NCI-H2081 (cell line): ENCODE measurements at regions not wholly inside any gene's neighbourhood (a gene's known extent, or its start where the extent isn't known, plus 50 kb on each side); places are given as distances from the start of the nearest gene placed in this dataset.
"Not testable (repeated sequence)": the region's sequence is repeated elsewhere in the genome, so short reads cannot be mapped to it uniquely, and the experiment has no call there.

ENCODE experiments used
- DNase-seq, 2 experiments: peaks; one replicate each; lab custom pipeline; 2025; lab: John Stamatoyannopoulos, UW

GRCh38 chr6:76982476-76983199 lies 480.7 kb downstream of the HTR1B start:
- DNase-seq, result no peak

- DNase-seq, result no peak
Observed at GRCh38 chr6:76972474-76972873, 490.8 kb downstream of the HTR1B start.

- not testable (repeated sequence) for DNase-seq
Observed at GRCh38 chr6:76959177-76959576, 504.1 kb downstream of the HTR1B start.

- no peak for DNase-seq
Observed at GRCh38 chr6:76942203-76942966, 520.9 kb downstream of the HTR1B start.

GRCh38 chr6:76940191-76940590 lies 523.1 kb downstream of the HTR1B start:
- DNase-seq, result no peak

- no peak for DNase-seq
Observed at GRCh38 chr6:76914737-76915136, 548.6 kb downstream of the HTR1B start.

- DNase-seq, result not testable (repeated sequence)
Observed at GRCh38 chr6:76905541-76905940, 557.8 kb downstream of the HTR1B start.

- DNase-seq, result no peak
Observed at GRCh38 chr6:76892542-76892941, 570.7 kb downstream of the HTR1B start.

- no peak for DNase-seq
Observed at GRCh38 chr6:76888351-76888750, 574.9 kb downstream of the HTR1B start.

GRCh38 chr6:76886900-76887299 lies 576.4 kb downstream of the HTR1B start:
- no peak for DNase-seq

GRCh38 chr6:76885861-76886301 lies 577.4 kb downstream of the HTR1B start:
- no peak for DNase-seq

GRCh38 chr6:76881414-76881813 lies 581.9 kb downstream of the HTR1B start:
- no peak for DNase-seq

GRCh38 chr6:76876922-76877553 lies 586.3 kb downstream of the HTR1B start:
- DNase-seq, result peak; percentile 85 to 87

- not testable (repeated sequence) for DNase-seq
Observed at GRCh38 chr6:76876430-76876829, 586.9 kb downstream of the HTR1B start.

- DNase-seq, result no peak
Observed at GRCh38 chr6:76867182-76867581, 596.1 kb downstream of the HTR1B start.

GRCh38 chr6:76866091-76866915 lies 597.0 kb downstream of the HTR1B start:
- DNase-seq, result no peak

- no peak for DNase-seq
Observed at GRCh38 chr6:76862936-76863335, 600.4 kb downstream of the HTR1B start.

GRCh38 chr6:76861403-76861802 lies 601.9 kb downstream of the HTR1B start:
- no peak for DNase-seq

GRCh38 chr6:76856065-76856464 lies 607.2 kb downstream of the HTR1B start:
- no peak for DNase-seq

GRCh38 chr6:76852776-76853175 lies 610.5 kb downstream of the HTR1B start:
- DNase-seq, result no peak

GRCh38 chr6:76849274-76849970 lies 613.9 kb downstream of the HTR1B start:
- not testable (repeated sequence) for DNase-seq
